Liver (tissue), 3 donors: ENCODE measurements at regions not wholly inside any gene's neighbourhood (a gene's known extent, or its start where the extent isn't known, plus 50 kb on each side); places are given as distances from the start of the nearest gene placed in this dataset.

ENCODE experiments used
- ATF3 ChIP-seq: IDR thresholded peaks from 2 replicates; pipeline ENCODE4 v1.6.1; 2016; ENCODE audit warnings: antibody characterized with exemption
- EGR1 ChIP-seq, 2 donors: IDR thresholded peaks; 2 replicates each; pipeline ENCODE4 v1.6.1; 2016 to 2018; ENCODE audit warnings: antibody characterized with exemption in 2 of 2, low read depth in 2 of 2
- HNF4G ChIP-seq: IDR thresholded peaks from 2 replicates; pipeline ENCODE4 v1.6.1; 2016; ENCODE audit warnings: antibody characterized with exemption
- JUND ChIP-seq, 2 donors: IDR thresholded peaks; 2 replicates each; pipeline ENCODE4 v1.6.1; 2016; ENCODE audit warnings: antibody characterized with exemption in 2 of 2
- RAD21 ChIP-seq, 2 donors: IDR thresholded peaks; 2 replicates each; pipeline ENCODE4 v1.6.1; 2016; ENCODE audit warnings: antibody characterized with exemption in 2 of 2, mild to moderate bottlenecking in 2 of 2
- REST ChIP-seq: IDR thresholded peaks from 2 replicates; pipeline ENCODE4 v1.6.1; 2016; ENCODE audit warnings: antibody characterized with exemption, mild to moderate bottlenecking
- RXRA ChIP-seq, 2 donors: IDR thresholded peaks; 2 replicates each; pipeline ENCODE4 v1.6.1; 2017 to 2018; ENCODE audit warnings: antibody characterized with exemption in 2 of 2, mild to moderate bottlenecking in 1 of 2
- SP1 ChIP-seq: IDR thresholded peaks from 2 replicates; pipeline ENCODE4 v1.6.1; 2018; ENCODE audit warnings: antibody characterized with exemption, mild to moderate bottlenecking
- TAF1 ChIP-seq: conservative IDR thresholded peaks from 2 replicates; pipeline ENCODE4 v1.6.1; 2016; ENCODE audit warnings: antibody characterized with exemption, mild to moderate bottlenecking
- YY1 ChIP-seq: IDR thresholded peaks from 2 replicates; pipeline ENCODE4 v1.6.1; 2016; ENCODE audit warnings: antibody characterized with exemption, mild to moderate bottlenecking
- TF ChIP-seq, protein P1 (sequence below): fragments of 150-350 bp; IDR thresholded peaks from 2 replicates; pipeline ENCODE4 v1.5.1; 2017; ENCODE audit warnings: improper control_type of control experiment, low read depth, low read length; ENCODE audit not compliant: missing input control
- TF ChIP-seq, protein P2 (sequence below): IDR thresholded peaks from 2 replicates; pipeline ENCODE4 v1.6.1; 2016; ENCODE audit warnings: antibody characterized with exemption
- donor health status: healthy.
- donor health status: healthy.

GRCh38 chr5:8633259-8633658 is 764.3 kb downstream of the MTRR start:
- no peak for TF ChIP-seq TAF1
- TF ChIP-seq REST = no peak
- TF ChIP-seq, protein P1, sequence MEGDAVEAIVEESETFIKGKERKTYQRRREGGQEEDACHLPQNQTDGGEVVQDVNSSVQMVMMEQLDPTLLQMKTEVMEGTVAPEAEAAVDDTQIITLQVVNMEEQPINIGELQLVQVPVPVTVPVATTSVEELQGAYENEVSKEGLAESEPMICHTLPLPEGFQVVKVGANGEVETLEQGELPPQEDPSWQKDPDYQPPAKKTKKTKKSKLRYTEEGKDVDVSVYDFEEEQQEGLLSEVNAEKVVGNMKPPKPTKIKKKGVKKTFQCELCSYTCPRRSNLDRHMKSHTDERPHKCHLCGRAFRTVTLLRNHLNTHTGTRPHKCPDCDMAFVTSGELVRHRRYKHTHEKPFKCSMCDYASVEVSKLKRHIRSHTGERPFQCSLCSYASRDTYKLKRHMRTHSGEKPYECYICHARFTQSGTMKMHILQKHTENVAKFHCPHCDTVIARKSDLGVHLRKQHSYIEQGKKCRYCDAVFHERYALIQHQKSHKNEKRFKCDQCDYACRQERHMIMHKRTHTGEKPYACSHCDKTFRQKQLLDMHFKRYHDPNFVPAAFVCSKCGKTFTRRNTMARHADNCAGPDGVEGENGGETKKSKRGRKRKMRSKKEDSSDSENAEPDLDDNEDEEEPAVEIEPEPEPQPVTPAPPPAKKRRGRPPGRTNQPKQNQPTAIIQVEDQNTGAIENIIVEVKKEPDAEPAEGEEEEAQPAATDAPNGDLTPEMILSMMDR = no peak
- TF ChIP-seq EGR1 (IDR thresholded peaks at IDR 0.05; ENCODE audit: low read depth in 2 of 2) = no peak
- no peak for TF ChIP-seq JUND (IDR thresholded peaks at IDR 0.05)
- TF ChIP-seq, protein P2, sequence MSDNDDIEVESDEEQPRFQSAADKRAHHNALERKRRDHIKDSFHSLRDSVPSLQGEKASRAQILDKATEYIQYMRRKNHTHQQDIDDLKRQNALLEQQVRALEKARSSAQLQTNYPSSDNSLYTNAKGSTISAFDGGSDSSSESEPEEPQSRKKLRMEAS = no peak
- TF ChIP-seq SP1 = no peak
- TF ChIP-seq RAD21 (IDR thresholded peaks at IDR 0.05) = no peak
- no peak for TF ChIP-seq RXRA (IDR thresholded peaks at IDR 0.05)
- no peak for TF ChIP-seq YY1
- TF ChIP-seq ATF3 = no peak
- no peak for TF ChIP-seq HNF4G
